Calu3 (cell line): ENCODE measurements at regions not wholly inside any gene's neighbourhood (a gene's known extent, or its start where the extent isn't known, plus 50 kb on each side); places are given as distances from the start of the nearest gene placed in this dataset.

ENCODE experiments used
- BruUV-seq: library from RNA; stranded (reverse); fragments of 400-500 nt; replicated peaks from 2 replicates; lab custom pipeline; 2021; lab: Mats Ljungman, UMichigan
- CTCF ChIA-PET: fragments of 300-600 bp; sonication (Branson Sonifier 250); formaldehyde crosslinking; loops from one replicate; lab custom pipeline; 2022; ENCODE audit warnings: antibody characterized with exemption; lab: Charles Lee
- DNase-seq: peaks from one replicate; pipeline ENCODE4 v3.0.0; 2022
- H3K27ac Mint-ChIP-seq: one replicate; pipeline ENCODE4 v1.8.0; 2022; ENCODE audit warnings: mixed read lengths; ENCODE audit not compliant: unreplicated experiment
- H3K27me3 Mint-ChIP-seq: one replicate; pipeline ENCODE4 v1.8.0; 2022; ENCODE audit warnings: mixed read lengths; ENCODE audit not compliant: unreplicated experiment
- H3K36me3 Mint-ChIP-seq: one replicate; pipeline ENCODE4 v1.8.0; 2022; ENCODE audit warnings: mild to moderate bottlenecking, moderate library complexity, mixed read lengths; ENCODE audit not compliant: insufficient read depth, unreplicated experiment
- H3K4me1 Mint-ChIP-seq: one replicate; pipeline ENCODE4 v1.8.0; 2022; ENCODE audit warnings: mild to moderate bottlenecking, low read depth, mixed read lengths; ENCODE audit not compliant: unreplicated experiment
- H3K4me3 Mint-ChIP-seq: one replicate; pipeline ENCODE4 v1.8.0; 2022; ENCODE audit warnings: mild to moderate bottlenecking, low read depth, moderate library complexity, mixed read lengths; ENCODE audit not compliant: unreplicated experiment
- H3K9me3 Mint-ChIP-seq: one replicate; pipeline ENCODE4 v1.8.0; 2022; ENCODE audit warnings: low read depth, mixed read lengths; ENCODE audit not compliant: unreplicated experiment
- intact Hi-C: fragments of 100-400 bp; cut with micrococcal nuclease; formaldehyde crosslinking; loops from one replicate; pipeline ENCODE4 v1.10.0; 2022; ENCODE audit not compliant: unreplicated experiment
- TF ChIP-seq, protein P1 (sequence below): fragments of 200-600 bp; IDR thresholded peaks from one replicate; pipeline ENCODE4 v1.8.0; 2022; ENCODE audit warnings: antibody characterized with exemption; ENCODE audit not compliant: unreplicated experiment

- BruUV-seq = no TSS peak
These were observed 383.0 kb downstream of the METTL4 start for GRCh38 chr18:2188258-2188657.

DNA sequence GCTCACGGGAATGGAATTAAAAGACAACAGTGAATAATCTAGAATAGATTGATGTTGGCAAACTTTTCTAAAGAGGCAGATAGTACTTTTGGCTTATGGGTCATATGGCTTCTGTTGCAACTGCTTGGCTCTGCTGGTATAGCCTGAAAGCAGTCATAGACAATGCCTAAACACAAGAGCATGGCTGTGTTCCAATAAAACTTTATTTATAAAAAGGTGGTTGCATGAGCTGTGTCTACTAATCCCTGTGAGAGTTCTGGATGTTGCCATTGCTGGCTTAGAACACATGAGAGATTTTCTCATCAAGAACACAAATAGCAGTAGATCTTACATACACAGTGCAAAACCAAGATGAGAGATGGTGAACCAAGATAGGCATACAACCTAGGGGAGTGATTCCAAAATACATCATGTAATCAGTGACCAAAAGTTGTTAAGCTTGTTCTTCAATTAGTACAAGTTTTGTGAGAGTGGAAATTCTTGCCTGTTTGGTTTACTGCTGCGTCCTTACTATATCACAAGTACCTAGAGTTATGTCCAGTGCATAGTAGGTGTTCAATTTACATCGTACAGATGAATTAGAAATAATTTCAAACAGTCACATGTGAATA is 380.0 kb downstream of the METTL4 start:
- no TSS peak for BruUV-seq
- no peak for DNase-seq
- H3K36me3 Mint-ChIP-seq = no peaks in the 10 kb centered on the region
- no peaks in the 10 kb centered on the region for H3K4me1 Mint-ChIP-seq
- no peaks in the 10 kb centered on the region for H3K9me3 Mint-ChIP-seq
- no peak overlapping the region for H3K27ac Mint-ChIP-seq
- intact Hi-C loops = no loop called here
- H3K4me3 Mint-ChIP-seq = no peak overlapping the region
- CTCF ChIA-PET = no interaction called here
- no peaks in the 10 kb centered on the region for H3K27me3 Mint-ChIP-seq
- TF ChIP-seq, protein P1, sequence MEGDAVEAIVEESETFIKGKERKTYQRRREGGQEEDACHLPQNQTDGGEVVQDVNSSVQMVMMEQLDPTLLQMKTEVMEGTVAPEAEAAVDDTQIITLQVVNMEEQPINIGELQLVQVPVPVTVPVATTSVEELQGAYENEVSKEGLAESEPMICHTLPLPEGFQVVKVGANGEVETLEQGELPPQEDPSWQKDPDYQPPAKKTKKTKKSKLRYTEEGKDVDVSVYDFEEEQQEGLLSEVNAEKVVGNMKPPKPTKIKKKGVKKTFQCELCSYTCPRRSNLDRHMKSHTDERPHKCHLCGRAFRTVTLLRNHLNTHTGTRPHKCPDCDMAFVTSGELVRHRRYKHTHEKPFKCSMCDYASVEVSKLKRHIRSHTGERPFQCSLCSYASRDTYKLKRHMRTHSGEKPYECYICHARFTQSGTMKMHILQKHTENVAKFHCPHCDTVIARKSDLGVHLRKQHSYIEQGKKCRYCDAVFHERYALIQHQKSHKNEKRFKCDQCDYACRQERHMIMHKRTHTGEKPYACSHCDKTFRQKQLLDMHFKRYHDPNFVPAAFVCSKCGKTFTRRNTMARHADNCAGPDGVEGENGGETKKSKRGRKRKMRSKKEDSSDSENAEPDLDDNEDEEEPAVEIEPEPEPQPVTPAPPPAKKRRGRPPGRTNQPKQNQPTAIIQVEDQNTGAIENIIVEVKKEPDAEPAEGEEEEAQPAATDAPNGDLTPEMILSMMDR = no peak

More at GRCh38 chr18:2188258-2188657, 383.0 kb downstream of the METTL4 start:
- no peak overlapping the region for H3K27ac Mint-ChIP-seq
- H3K36me3 Mint-ChIP-seq = no peaks in the 10 kb centered on the region
- H3K4me3 Mint-ChIP-seq = no peak overlapping the region
- no peaks in the 10 kb centered on the region for H3K9me3 Mint-ChIP-seq
- DNase-seq = no peak
- intact Hi-C loops = loop anchor here (10.0 kb wide), 1 partner anchor 117 kb away; no protein-coding TSS in a partner anchor
- H3K27me3 Mint-ChIP-seq = no peaks in the 10 kb centered on the region
- CTCF ChIA-PET = no interaction called here
- TF ChIP-seq, protein P1 = no peak
- no peaks in the 10 kb centered on the region for H3K4me1 Mint-ChIP-seq

GRCh38 chr18:2192562-2192961 is 378.7 kb downstream of the METTL4 start:
- DNase-seq = no peak
- no peaks in the 10 kb centered on the region for H3K9me3 Mint-ChIP-seq
- H3K27ac Mint-ChIP-seq = no peak overlapping the region
- no peaks in the 10 kb centered on the region for H3K27me3 Mint-ChIP-seq
- no TSS peak for BruUV-seq
- CTCF ChIA-PET = interaction anchor here (0.7 kb wide), 1 partner anchor 40 kb away, joined by 5 read pairs; no protein-coding TSS in a partner anchor
- no peaks in the 10 kb centered on the region for H3K36me3 Mint-ChIP-seq
- no peak overlapping the region for H3K4me3 Mint-ChIP-seq
- peaks cover 1% of the 10 kb centered on the region for H3K4me1 Mint-ChIP-seq
- intact Hi-C loops = no loop called here
- TF ChIP-seq, protein P1 = no peak

GRCh38 chr18:2197946-2198345 is 373.4 kb downstream of the METTL4 start:
- Mint-ChIP-seq H3K9me3 (peaks cover 3% of the 10 kb centered on the region), H3K36me3 (no peaks in the 10 kb centered on the region), H3K4me3 (no peak overlapping the region), H3K27me3 (no peaks in the 10 kb centered on the region), H3K27ac (no peak overlapping the region), H3K4me1 (peaks cover 10% of the 10 kb centered on the region)
- TF ChIP-seq, protein P1 = no peak
- no TSS peak for BruUV-seq
- intact Hi-C loops = no loop called here
- no peak for DNase-seq
- CTCF ChIA-PET = no interaction called here
